GM12878 (cell line): ENCODE measurements at regions not wholly inside any gene's neighbourhood (a gene's known extent, or its start where the extent isn't known, plus 50 kb on each side); places are given as distances from the start of the nearest gene placed in this dataset.
A peak's percentile ranks its signal among the peaks of the same experiment; 100 is the strongest.

Source experiments
- ATAC-seq: fragments of 200-7000 bp; cut with Tn5 transposase; 3 replicates; pipeline ENCODE4 v1.9.1; 2020; ENCODE audit warnings: mild to moderate bottlenecking, moderate library complexity
- BruUV-seq: library from RNA; stranded (reverse); fragments of 400-500 nt; replicated peaks from 2 replicates; lab custom pipeline; 2021; lab: Mats Ljungman, UMichigan
- CTCF ChIA-PET: fragments of 300-600 bp; sonication (Branson Sonifier 250); formaldehyde crosslinking; extraction: SDS; loops from one replicate; lab custom pipeline; 2021; ENCODE audit warnings: inconsistent platforms; lab: Yijun Ruan, JAX
- POLR2A ChIA-PET: fragments of 350-600 bp; formaldehyde crosslinking; extraction: SDS; loops from one replicate; lab custom pipeline; 2021; ENCODE audit warnings: inconsistent platforms; lab: Charles Lee
- RAD21 ChIA-PET: fragments of 300-600 bp; sonication (Branson Sonifier 250); formaldehyde crosslinking; loops from one replicate; lab custom pipeline; 2023; ENCODE audit warnings: antibody characterized with exemption; ENCODE audit not compliant: unreplicated experiment; lab: Charles Lee
- SMC1A ChIA-PET: fragments of 300-600 bp; sonication (Branson Sonifier 250); formaldehyde crosslinking; loops from one replicate; lab custom pipeline; 2023; ENCODE audit not compliant: unreplicated experiment, uncharacterized antibody; lab: Charles Lee
- DNase-seq: peaks from one replicate; pipeline ENCODE4 v3.0.0-alpha.2; 2011; ENCODE audit warnings: low read depth, low spot score
- FAIRE-seq: peaks from 3 replicates; lab custom pipeline; 2011; peaks lifted over from hg19 to GRCh38; lab: Jason Lieb, UNC
- H2AFZ ChIP-seq: 2 replicates; pipeline ENCODE4 v1.6.0; 2011; ENCODE audit warnings: low read depth, low read length, control low read depth; ENCODE audit not compliant: control insufficient read depth
- H3K27ac ChIP-seq: 2 replicates; pipeline ENCODE4 v1.5.1; 2011; ENCODE audit warnings: control low read depth; ENCODE audit not compliant: control insufficient read depth, insufficient read depth
- H3K27me3 ChIP-seq, 2 experiments: replicated peaks in 1 of 2; 2 replicates each; pipeline versions ENCODE4 v1.6.0 to v1.6.1; 2011; ENCODE audit warnings: low read length in 1 of 2; ENCODE audit not compliant: control insufficient read depth in 2 of 2, insufficient read depth in 2 of 2
- H3K36me3 ChIP-seq, 2 experiments: 2 replicates each; pipeline ENCODE4 v1.5.1; 2011; ENCODE audit warnings: low read length in 1 of 2; ENCODE audit not compliant: control insufficient read depth in 2 of 2, insufficient read depth in 2 of 2
- H3K4me1 ChIP-seq: 2 replicates; pipeline ENCODE4 v1.6.1; 2011; ENCODE audit warnings: mild to moderate bottlenecking, low read length, moderate library complexity, mixed read lengths; ENCODE audit not compliant: control insufficient read depth, insufficient read depth
- H3K4me2 ChIP-seq: 2 replicates; pipeline ENCODE4 v1.6.0; 2011; ENCODE audit warnings: control low read depth; ENCODE audit not compliant: control insufficient read depth, insufficient read depth
- H3K4me3 ChIP-seq: fragments of 200-600 bp; sonication (generic); 2 replicates; pipeline ENCODE4 v1.5.1; 2016
- H3K79me2 ChIP-seq: 2 replicates; pipeline ENCODE4 v1.6.0; 2011; ENCODE audit warnings: low read length; ENCODE audit not compliant: control insufficient read depth, insufficient read depth
- H3K9ac ChIP-seq: 2 replicates; pipeline ENCODE4 v1.8.0; 2011; ENCODE audit warnings: low read length, control low read depth, mixed read lengths; ENCODE audit not compliant: control insufficient read depth, insufficient read depth
- H3K9me3 ChIP-seq: replicated peaks from 3 replicates; pipeline ENCODE4 v1.5.1; 2011; ENCODE audit warnings: mild to moderate bottlenecking, low read length; ENCODE audit not compliant: control insufficient read depth, insufficient read depth
- H4K20me1 ChIP-seq: 2 replicates; pipeline ENCODE4 v1.6.0; 2011; ENCODE audit not compliant: control insufficient read depth, insufficient read depth
- ATF7 ChIP-seq: fragments of 450-650 bp; IDR thresholded peaks from 2 replicates; pipeline ENCODE4 v1.6.1; 2016; ENCODE audit warnings: low read depth, mild to moderate bottlenecking
- BCL3 ChIP-seq: IDR thresholded peaks from 2 replicates; pipeline ENCODE4 v1.6.1; 2011; ENCODE audit warnings: borderline replicate concordance, low read depth, mild to moderate bottlenecking, moderate library complexity, low read length; ENCODE audit not compliant: insufficient read depth, poor library complexity, severe bottlenecking
- CBX5 ChIP-seq: sonication (generic); IDR thresholded peaks from 2 replicates; pipeline ENCODE4 v1.6.1; 2016; ENCODE audit warnings: low read depth, moderate library complexity, mild to moderate bottlenecking, inconsistent platforms
- E2F4 ChIP-seq: IDR thresholded peaks from 2 replicates; pipeline ENCODE4 v1.6.1; 2012; ENCODE audit warnings: low read depth, low read length, improper control_type of control experiment
- EGR1 ChIP-seq, 2 experiments: IDR thresholded peaks; 1 replicate in 1 of 2; 2 replicates in 1 of 2; pipeline ENCODE4 v1.6.1; 2011 to 2012; ENCODE audit warnings: low read depth in 2 of 2, low read length in 2 of 2, borderline replicate concordance in 1 of 2, mild to moderate bottlenecking in 1 of 2, moderate library complexity in 1 of 2
- KLF5 ChIP-seq: fragments of 450-650 bp; IDR thresholded peaks from 2 replicates; pipeline ENCODE4 v1.6.1; 2014; ENCODE audit warnings: mild to moderate bottlenecking; ENCODE audit not compliant: partially characterized antibody
- MTA2 ChIP-seq: fragments of 450-650 bp; IDR thresholded peaks from 2 replicates; pipeline ENCODE4 v1.6.1; 2016; ENCODE audit warnings: low read depth, mild to moderate bottlenecking, moderate library complexity
- RBBP5 ChIP-seq: fragments of 200-600 bp; sonication (generic); conservative IDR thresholded peaks from 2 replicates; pipeline ENCODE4 v1.6.1; 2016
- RCOR1 ChIP-seq: conservative IDR thresholded peaks from 2 replicates; pipeline ENCODE4 v1.6.1; 2012; ENCODE audit warnings: low read depth, low read length, improper control_type of control experiment
- SREBF1 ChIP-seq: IDR thresholded peaks from 2 replicates; pipeline ENCODE4 v1.6.1; 2012; ENCODE audit warnings: mild to moderate bottlenecking, low read length
- SUPT20H ChIP-seq: IDR thresholded peaks from 2 replicates; pipeline ENCODE4 v1.6.1; 2011; ENCODE audit warnings: low read depth, mild to moderate bottlenecking, low read length, moderate library complexity, borderline replicate concordance; ENCODE audit not compliant: control insufficient read depth
- WRNIP1 ChIP-seq: IDR thresholded peaks from 2 replicates; pipeline ENCODE4 v1.6.1; 2011; ENCODE audit warnings: low read depth, low read length, improper control_type of control experiment, borderline replicate concordance
- YBX1 ChIP-seq: fragments of 450-650 bp; IDR thresholded peaks from 2 replicates; pipeline ENCODE4 v1.6.1; 2016; ENCODE audit warnings: antibody characterized with exemption
- WGBS: methylation state at CpG from one replicate; pipeline ENCODE4 v1.1.6; 2016; ENCODE audit warnings: low lambda C conversion rate; ENCODE audit not compliant: insufficient replicate concordance, insufficient coverage; ENCODE audit errors: missing lambda C conversion rate; 5-methylcytosine and 5-hydroxymethylcytosine counted together
- in situ Hi-C: fragments of 300-500 bp; cut with MboI; formaldehyde crosslinking; loops from 9 replicates; pipeline ENCODE4 v1.14.3; 2018; ENCODE audit warnings: mixed read lengths
- intact Hi-C: fragments of 100-400 bp; cut with micrococcal nuclease; formaldehyde crosslinking; loops from one replicate; pipeline ENCODE4 v1.14.2; 2022; ENCODE audit not compliant: unreplicated experiment

GRCh38 chr14:97052001-97052400, 254.8 kb downstream of the VRK1 start:
- no peak for FAIRE-seq

GRCh38 chr14:97053941-97054340, 256.8 kb downstream of the VRK1 start:
- no peak for DNase-seq
- intact Hi-C loops = no loop called here
- POLR2A ChIA-PET = no interaction called here
- RAD21 ChIA-PET = no interaction called here
- FAIRE-seq = no peak
- Histone ChIP-seq H3K4me1 (no peaks in the 10 kb centered on the region), H3K9me3 (no peaks in the 10 kb centered on the region), H3K36me3 (no peaks in the 10 kb centered on the region), H3K9ac (no peak overlapping the region), H4K20me1 (no peaks in the 10 kb centered on the region), H3K27ac (no peak overlapping the region), H3K4me3 (no peak overlapping the region), H3K27me3 (no peaks in the 10 kb centered on the region), H3K4me2 (no peak overlapping the region), H2AFZ (no peak overlapping the region), H3K79me2 (no peaks in the 10 kb centered on the region)
- TF ChIP-seq E2F4 (no peak), RCOR1 (no peak), SUPT20H (no peak), CBX5 (no peak), EGR1 (IDR thresholded peaks at IDR 0.05; ENCODE audit: borderline replicate concordance in 1 of 2, low read depth in 2 of 2, low read length in 2 of 2) (no peak), BCL3 (no peak), KLF5 (no peak)
- no peak for ATAC-seq
- WGBS = 47% methylated on average over 9 of the region's 9 CpGs
- SMC1A ChIA-PET = no interaction called here
- in situ Hi-C loops = no loop called here
- CTCF ChIA-PET = interaction anchor here (0.8 to 1.2 kb wide), 2 partner anchors 17 to 54 kb away, joined by 3 read pairs; no protein-coding TSS in a partner anchor
- BruUV-seq = no TSS peak

More at GRCh38 chr14:97052001-97052400, 254.8 kb downstream of the VRK1 start:
- intact Hi-C loops (no loop called here), in situ Hi-C loops (no loop called here)
- ATAC-seq (no peak), DNase-seq (no peak)
- no peak overlapping the region for H3K4me2 ChIP-seq
- no TSS peak for BruUV-seq
- ChIA-PET SMC1A (no interaction called here), RAD21 (no interaction called here), POLR2A (interaction anchor here (0.6 kb wide), 1 partner anchor 9 kb away, joined by 3 read pairs; no protein-coding TSS in a partner anchor), CTCF (no interaction called here)
- no peaks in the 10 kb centered on the region for H3K36me3 ChIP-seq
- H3K27me3 ChIP-seq = no peaks in the 10 kb centered on the region
- no peaks in the 10 kb centered on the region for H3K4me1 ChIP-seq
- no peak overlapping the region for H3K9ac ChIP-seq
- no peak overlapping the region for H3K27ac ChIP-seq
- no peaks in the 10 kb centered on the region for H4K20me1 ChIP-seq
- no peak overlapping the region for H2AFZ ChIP-seq
- no peaks in the 10 kb centered on the region for H3K9me3 ChIP-seq
- TF ChIP-seq ATF7 (no peak), SREBF1 (no peak), KLF5 (no peak), MTA2 (no peak), BCL3 (peak; percentile 27), WRNIP1 (no peak), YBX1 (no peak), RBBP5 (no peak)
- no peaks in the 10 kb centered on the region for H3K79me2 ChIP-seq
- no peak overlapping the region for H3K4me3 ChIP-seq
